ENCODE measurements at regions not wholly inside any gene's neighbourhood (a gene's known extent, or its start where the extent isn't known, plus 50 kb on each side); places are given as distances from the start of the nearest gene placed in this dataset.

- TF ChIP-seq, protein P1, sequence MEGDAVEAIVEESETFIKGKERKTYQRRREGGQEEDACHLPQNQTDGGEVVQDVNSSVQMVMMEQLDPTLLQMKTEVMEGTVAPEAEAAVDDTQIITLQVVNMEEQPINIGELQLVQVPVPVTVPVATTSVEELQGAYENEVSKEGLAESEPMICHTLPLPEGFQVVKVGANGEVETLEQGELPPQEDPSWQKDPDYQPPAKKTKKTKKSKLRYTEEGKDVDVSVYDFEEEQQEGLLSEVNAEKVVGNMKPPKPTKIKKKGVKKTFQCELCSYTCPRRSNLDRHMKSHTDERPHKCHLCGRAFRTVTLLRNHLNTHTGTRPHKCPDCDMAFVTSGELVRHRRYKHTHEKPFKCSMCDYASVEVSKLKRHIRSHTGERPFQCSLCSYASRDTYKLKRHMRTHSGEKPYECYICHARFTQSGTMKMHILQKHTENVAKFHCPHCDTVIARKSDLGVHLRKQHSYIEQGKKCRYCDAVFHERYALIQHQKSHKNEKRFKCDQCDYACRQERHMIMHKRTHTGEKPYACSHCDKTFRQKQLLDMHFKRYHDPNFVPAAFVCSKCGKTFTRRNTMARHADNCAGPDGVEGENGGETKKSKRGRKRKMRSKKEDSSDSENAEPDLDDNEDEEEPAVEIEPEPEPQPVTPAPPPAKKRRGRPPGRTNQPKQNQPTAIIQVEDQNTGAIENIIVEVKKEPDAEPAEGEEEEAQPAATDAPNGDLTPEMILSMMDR (conservative IDR thresholded peaks at IDR 0.05), result no peak
- no peak for TF ChIP-seq ZFX (IDR thresholded peaks at IDR 0.05)
- no peak overlapping the region for H3K27ac ChIP-seq
Measured at GRCh38 chr3:106366352-106366751, 497.5 kb upstream of the CBLB start.

- TF ChIP-seq ZFX (IDR thresholded peaks at IDR 0.05), result no peak
- TF ChIP-seq, protein P1 (conservative IDR thresholded peaks at IDR 0.05), result no peak
- no peak overlapping the region for H3K27ac ChIP-seq
Measured at GRCh38 chr3:106367496-106367895, 498.7 kb upstream of the CBLB start.

DNA sequence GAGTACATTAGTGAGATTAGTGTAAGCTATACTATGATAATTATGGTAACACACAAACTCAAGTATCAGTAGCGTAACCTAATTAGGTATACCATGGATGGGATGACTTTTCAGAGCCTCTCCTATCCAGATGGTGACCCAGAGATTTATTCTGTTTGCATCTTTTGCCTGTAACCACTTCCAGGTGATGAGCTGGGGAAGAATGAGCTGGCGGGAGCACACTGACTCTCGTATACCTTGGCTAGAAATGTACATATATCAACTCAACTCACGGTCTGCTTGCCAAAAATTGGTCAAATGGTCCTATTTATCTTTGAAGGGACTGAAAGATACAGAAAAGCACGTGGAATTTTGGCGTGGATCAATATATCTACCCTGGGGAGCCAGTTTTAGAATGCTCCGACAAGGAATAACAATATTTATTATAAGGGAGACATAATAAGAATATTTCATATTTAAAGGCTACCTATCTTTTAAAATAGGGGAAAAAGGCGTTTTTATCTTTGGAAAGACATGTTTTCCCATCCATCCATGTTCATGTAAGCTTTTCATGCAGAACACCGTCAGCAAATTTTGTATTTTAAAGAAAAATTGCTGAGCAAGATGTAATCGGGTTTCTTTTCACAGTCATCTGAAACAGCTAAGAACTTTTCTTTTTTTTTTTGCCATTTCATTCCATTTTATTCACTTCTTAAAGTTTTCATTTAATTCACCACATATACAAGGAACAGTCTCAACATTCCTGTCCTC lies 502.6 kb upstream of the CBLB start:
- no peak for TF ChIP-seq ZFX (IDR thresholded peaks at IDR 0.05)
- TF ChIP-seq, protein P1 (conservative IDR thresholded peaks at IDR 0.05), result no peak
- H3K27ac ChIP-seq, result no peak overlapping the region

DNA sequence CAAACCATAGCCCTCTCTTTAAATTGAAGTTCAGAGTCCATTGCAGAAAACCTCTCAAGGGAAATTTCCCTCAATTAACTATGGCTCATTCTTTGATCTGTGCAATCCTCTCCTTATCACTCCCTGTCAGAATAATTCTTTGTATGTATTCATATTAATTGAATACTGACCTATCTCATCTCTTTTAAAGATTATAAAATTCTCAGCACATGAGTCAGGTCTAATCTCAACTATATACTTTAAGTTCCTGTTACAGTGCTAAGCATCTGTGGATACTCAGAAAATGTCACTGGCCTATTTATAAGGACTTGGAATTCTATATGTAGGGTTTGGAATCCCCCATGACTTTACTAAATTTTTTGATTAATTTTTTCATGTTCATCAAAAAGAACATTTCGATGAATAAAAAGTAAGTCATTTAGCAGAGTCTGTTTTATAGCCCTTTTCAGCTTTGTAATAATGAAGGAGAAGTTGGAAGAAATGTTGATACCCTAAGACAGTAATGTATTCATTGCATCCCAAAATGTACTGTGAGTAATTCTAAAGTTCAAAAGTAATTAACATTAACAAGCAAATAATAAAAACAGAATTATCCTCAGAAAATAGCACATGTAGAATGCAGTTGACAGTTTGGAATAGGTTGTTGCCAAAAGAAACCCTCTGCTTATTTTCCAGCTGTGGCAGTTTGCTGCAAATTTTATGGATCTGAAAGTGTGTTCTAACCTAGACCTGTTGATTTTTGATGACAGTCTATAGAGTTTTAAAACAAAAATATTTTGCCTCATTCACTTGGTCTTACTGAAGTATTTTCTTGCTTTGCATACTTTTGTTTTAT lies 503.4 kb upstream of the CBLB start:
- TF ChIP-seq, protein P1 (conservative IDR thresholded peaks at IDR 0.05), result no peak
- no peak for TF ChIP-seq ZFX (IDR thresholded peaks at IDR 0.05)
- H3K27ac ChIP-seq, result no peak overlapping the region

DNA sequence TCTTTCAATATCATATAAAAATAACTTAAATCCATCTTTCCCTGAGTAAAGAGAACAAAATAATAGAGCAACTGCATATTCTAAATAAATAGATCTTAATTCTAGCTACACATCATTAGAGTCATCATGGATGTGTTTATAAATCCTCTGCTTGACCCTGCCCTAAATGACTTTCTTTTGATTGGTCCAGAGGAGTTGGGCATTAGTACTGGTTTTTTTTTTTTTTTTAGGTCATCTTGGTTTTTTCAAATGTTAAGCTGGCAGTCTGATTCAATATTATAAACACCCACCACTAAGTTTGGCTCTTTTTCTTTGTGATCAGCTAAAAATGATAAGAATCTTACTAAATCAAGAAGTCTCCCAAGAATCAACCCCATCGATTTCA lies 504.0 kb upstream of the CBLB start:
- no peak overlapping the region for H3K27ac ChIP-seq
- TF ChIP-seq, protein P1 (conservative IDR thresholded peaks at IDR 0.05), result no peak
- TF ChIP-seq ZFX (IDR thresholded peaks at IDR 0.05), result no peak

DNA sequence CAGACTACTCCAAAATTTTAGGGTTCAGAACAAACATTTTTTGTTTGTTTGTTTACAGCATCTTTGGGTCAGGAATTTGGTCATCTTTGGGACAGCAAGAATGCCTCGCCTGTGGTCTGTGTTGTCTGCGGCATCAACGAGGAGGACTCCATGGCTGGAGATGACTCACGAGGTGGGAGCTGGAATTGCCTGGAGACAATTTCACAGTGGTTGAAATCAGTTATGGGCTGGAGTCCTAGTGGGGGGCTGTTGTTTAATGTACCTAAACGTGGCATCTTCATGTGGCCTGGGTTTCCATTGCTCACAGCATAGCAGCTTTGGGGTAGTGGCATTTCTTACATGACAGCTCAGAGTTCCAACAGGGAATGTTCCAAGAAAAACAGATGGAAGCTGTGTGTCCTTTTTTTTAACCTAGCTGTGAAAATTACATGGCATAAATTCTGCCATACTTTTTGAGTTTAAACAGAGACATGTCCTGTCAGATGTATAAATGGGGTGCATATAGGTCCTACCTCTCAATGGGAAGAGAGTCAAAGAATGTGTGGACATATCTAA lies 507.3 kb upstream of the CBLB start:
- no peak for TF ChIP-seq ZFX (IDR thresholded peaks at IDR 0.05)
- TF ChIP-seq, protein P1 (conservative IDR thresholded peaks at IDR 0.05), result no peak
- H3K27ac ChIP-seq, result no peak overlapping the region

- no peak overlapping the region for H3K27ac ChIP-seq
- TF ChIP-seq, protein P1 (conservative IDR thresholded peaks at IDR 0.05), result no peak
- TF ChIP-seq ZFX (IDR thresholded peaks at IDR 0.05), result no peak
Measured at GRCh38 chr3:106379251-106379750, 510.5 kb upstream of the CBLB start.
